HG03432 (cell line): ENCODE measurements at regions not wholly inside any gene's neighbourhood (a gene's known extent, or its start where the extent isn't known, plus 50 kb on each side); places are given as distances from the start of the nearest gene placed in this dataset.

ENCODE experiments used
- ATAC-seq: cut with Tn5 transposase; IDR thresholded peaks from one replicate; pipeline ENCODE4 v1.9.1; 2021; ENCODE audit warnings: mild to moderate bottlenecking, moderate library complexity; ENCODE audit not compliant: unreplicated experiment

DNA sequence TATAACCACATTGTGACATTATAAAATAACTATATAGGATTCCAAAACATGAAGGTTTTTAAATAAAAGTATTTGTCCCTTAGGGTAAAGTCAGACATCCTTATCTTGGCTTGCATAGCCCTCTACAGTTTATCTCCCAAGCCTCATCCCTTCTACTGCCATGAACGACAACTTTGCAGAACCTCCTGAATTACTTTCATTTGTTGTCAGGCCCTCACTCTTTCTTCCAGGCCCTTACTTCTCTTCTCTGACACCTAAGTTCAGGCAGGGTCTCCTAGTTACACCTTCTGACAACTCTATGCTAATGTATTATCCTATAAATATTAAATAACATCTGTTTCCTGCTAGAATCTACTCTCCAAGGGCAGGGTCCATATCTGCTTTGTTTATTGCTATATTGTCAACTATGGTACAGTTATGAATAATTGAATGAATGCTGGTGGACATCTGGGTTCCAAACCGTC, 115.7 kb upstream of the MDM1 start:
- no peak for ATAC-seq

DNA sequence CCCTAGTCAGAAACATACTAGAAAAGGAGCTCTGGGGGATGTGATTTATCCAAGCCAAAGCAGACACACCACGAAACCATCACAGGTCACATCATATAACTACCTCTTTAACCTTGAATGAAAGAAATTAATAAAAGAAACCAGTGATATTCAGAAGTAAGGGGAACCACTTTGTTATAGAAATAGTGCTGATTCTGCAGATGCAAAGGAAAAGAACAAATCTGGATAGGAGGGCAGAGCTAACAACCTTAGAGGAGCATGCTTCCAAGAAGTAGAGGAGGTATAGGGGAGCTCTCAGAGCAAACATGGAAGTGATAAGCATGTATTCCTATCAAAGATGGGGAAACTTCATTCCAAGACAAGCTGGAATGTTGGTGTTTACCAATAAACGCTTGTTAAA, 117.0 kb upstream of the MDM1 start:
- ATAC-seq = no peak

DNA sequence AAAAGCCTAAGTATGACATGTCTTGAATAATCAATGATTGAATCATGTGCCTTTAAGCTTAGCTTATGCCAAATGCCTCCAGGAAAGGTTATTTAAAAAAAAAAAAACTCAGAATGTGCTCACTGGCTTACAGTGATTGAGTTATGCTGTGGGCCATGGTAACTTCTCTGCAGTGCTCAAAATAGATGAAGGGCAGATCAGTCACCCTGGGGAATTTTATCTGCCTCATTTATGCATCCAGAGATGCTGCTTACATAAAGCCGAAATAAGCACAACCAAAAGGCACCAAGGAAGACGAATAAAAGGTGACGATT, 118.7 kb upstream of the MDM1 start:
- no peak for ATAC-seq

DNA sequence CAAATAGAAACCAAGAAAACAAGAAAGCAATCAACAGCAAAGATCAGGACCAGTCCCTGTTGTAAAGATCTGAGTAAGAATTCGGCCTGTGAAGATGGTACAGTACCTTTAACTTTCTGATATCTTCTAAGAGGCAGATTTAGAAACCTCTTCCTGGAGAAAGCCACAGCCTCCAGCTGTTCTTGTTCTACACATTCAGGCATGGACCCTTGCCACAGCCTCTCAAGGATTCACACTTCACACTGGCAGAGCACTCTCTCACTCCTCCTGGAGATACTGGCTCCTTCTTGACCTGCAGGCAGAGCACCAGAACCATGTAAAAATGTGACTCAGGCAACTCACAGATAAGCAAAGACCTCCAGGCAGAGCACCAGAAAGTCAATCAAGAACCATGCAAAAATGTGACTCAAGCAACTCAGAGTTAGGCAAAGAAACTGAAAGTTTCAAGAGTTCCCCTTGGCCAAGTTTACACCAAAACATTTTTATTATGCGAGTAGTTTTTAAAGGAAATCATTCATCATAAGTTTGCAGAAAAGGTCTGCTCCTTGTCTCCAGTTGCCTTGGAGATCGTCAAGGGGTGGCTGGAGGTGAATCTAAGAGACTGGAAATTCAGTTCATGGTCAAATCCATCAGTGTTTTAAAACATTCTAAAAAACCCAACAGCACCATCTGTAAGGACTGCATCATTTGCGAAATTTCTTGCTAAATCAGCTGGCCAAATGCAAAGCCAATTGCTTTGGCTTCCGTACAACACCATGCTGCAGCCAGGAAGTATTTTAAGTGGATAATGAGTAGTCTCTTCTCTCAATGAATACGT, 119.3 kb upstream of the MDM1 start:
- peak; percentile 78 for ATAC-seq

DNA sequence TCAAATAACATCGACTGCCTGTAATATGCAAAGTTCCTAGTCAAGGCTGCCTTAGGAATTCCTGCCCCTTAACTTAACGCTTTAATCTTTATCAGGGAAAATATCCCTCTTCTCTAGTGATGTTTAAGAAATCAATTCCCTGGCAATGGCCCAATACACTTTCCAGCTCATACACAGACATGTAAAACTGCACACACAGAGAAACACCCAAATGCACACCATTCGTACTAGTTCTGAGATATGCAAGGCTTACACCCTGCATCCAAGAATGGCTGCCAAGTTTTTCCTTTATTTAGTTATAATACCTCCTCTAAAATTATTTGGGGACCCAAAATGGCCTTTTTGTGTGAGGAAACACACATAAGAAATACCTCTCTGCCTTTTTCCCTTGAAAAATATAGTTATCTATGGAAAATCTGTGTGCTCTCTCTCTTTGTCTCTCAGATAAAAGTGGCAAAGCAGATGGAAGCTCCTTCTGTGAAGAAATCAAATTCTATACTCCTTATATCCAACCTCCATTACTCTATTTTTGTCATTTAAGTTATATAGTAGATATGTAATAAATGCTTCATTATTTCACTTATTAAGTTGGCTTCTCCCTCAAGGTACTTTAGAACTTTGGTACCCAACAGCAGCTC, 120.0 kb upstream of the MDM1 start:
- no peak for ATAC-seq

DNA sequence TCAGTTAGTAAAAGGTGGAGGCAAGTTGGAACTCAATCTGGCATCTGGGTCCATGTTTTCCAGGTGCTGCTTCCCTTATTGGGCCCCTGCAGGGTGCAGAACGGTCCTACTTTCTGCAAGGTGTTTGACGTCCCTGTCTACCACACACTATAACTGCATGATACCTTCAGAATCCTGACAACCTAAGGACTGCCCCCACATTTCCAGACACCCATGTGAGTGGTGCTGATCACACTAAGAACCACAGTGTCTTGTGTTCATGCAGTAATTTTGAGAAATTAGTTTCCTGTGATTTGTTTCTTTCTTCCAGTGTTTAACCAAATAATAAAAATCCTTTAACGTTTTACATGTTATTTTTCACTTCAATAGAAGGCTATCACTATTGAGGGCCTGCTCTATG, 121.1 kb upstream of the MDM1 start:
- no peak for ATAC-seq

DNA sequence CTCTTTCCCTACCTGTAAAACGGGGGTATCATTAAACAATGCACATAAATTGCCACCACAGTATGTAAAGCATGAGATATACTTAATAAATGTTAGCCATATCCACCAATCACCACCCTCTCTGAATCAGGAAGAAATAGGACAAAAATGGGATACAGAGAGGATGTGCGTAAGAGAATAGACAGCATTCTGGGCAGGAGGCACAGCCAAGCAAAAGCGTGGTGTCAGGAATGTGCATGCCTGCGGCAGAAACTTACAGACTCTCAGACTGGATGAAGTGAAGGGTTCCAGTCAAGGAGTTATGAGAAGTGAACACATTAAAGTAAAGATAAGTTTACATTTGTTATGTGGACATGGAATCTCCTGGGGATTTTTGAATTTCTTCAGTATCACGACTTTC, 121.7 kb upstream of the MDM1 start:
- ATAC-seq = no peak

DNA sequence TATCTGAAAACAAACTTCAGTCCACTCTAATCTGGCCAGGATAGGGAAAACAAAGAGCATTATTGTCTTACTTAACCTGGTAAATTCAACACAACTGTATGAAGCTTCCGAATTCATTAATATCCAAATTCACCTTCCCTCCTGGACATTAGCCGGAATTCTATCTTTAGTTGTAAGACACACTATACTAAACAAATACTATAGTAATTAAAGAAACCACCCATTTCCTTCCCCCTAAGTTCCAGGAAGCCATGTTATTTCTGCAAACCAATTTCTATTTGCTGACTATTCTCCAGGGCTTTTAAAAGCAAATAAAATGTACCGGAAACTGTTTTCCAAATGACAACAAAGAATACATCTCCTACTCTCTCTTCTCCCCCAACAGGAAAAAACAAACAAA, 122.7 kb upstream of the MDM1 start:
- ATAC-seq = no peak

DNA sequence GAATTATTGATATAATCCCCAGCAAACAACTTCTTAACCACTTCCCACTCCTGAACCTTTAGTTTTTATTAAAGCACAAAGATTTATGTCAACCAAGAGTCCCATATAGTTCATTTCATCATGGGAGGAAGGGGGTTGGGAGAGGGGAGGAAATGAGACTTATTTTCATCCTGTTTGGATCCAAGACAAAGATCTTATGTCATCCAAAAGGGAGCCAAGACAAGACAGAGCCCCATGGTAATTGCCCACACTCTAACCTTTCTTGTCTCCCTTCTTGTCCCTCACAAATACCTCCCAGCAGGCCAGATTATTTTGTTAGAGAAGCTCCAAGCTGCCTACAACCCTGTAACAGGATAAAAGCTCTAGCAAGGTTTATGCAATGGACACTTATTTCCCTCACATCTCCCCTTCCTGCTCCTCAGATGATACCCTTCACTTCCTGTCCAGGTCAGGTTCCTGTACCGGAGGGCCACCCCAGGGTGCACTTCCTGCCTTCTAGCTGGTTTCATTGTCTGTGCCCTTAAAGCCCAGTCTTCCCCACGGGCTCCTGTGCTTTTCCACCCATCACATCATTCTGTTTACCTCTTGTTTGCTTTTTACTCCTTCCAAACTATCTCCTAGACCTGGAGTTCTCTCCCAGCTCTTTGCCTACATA, 123.7 kb upstream of the MDM1 start:
- no peak for ATAC-seq

DNA sequence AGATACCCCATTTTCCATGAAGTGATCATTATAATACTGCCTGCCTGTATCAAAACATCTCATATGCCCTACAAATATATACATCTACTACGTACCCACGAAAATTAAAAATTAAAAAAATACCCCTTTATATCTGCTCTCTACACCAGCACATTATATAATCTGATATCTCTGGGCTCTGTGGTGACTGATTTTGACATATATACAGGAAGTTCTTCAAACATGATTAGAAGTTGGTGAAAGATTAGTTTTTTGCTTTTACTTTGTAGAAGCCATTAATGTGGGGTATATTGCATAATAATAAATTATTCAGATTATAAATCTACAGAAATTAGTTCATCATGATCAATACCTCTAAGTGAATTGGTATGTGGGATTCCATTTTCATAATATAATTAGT, 126.7 kb upstream of the MDM1 start:
- no peak for ATAC-seq

DNA sequence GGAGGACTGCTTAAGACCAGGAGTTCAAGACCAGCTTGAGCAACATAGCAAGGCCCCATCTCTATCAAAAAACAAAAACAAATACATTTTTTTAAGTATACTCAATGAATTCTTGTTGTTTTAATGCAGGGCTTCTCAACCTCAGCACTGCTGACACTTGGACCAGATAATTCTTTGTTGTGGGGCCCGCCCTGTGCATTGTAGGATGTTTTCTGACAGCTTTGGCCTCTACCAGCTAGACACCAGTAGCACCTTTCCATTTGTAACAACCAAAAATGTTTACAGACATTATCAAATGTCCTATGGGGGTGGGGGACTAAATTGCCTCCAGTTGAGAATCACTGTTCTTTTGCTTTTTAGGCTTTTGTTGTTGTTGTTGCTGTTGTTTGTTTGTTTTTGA, 128.1 kb upstream of the MDM1 start:
- ATAC-seq = no peak

DNA sequence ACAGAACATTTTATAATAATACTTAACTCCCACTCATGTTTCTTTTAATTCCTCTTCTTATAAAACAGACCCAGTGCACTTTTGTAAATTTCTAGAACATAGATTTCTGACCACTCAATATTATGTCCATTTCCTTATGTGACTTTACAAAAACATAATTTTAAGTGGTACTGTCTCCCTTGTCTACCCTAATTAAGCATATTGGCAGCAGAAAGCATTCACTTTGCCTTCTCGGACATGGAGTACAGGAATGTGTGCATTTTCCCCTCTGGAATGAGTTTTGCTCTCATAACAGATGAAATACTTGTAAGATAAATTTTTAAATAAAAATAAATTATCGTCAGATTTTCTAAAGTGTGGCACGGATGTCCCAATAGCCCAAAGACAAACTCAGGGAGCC, 129.5 kb upstream of the MDM1 start:
- no peak for ATAC-seq

DNA sequence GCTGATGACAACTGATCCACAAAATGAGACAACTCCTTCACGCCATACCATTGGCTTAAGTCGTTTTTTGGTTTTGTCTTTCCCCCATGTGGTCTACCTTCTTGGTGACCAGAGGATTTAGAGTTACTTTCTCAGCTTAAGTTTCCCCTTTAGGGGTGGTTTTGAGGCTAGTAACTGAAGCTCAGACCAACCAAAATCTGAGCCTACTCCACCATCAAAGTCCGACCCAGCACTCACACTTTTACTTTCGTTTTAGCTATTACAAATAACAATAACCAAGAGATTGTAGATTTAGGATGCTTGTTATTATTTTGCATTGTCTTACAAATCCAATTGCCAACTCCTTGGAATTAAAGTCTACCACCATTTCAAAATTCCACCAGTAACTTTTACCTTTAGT, 130.6 kb upstream of the MDM1 start:
- ATAC-seq = no peak

DNA sequence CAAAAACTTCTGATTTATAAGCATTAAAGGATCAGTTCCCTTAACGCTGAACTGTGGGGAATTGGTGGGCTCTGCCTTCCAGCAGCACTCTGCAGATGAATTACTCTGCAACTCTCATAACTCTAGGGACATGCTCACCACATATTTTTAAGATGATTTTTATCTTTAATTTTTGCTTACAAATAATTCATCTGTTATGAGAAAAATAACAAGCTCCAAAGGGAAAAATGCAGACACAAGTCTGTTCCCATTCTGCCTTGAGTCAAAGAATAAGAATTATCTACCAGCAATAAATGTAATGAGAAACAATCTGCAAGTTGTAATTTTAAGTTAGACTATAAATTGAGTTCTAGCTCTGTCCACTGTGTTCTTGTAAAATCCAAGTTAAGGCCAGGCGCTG, 133.1 kb upstream of the MDM1 start:
- no peak for ATAC-seq

DNA sequence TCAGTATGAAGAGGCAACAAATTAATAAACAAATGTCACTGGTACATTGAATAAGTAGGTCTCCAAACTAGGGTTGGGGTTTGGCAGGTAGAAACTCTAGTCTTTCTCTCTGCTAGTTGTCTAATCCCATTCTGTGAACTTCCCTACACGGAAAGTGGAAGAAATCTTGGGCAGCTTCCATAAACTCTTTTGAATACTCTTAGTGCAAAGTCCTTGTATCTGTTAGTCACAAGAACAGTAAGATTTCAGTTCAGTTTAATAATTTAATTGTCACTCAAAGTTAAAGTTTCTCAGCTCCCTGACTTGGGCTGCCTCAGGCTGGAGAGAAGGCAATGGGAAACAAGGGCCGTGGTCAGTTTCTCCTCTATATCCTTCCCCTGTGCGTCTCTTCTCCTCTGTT, 135.4 kb upstream of the MDM1 start:
- no peak for ATAC-seq

DNA sequence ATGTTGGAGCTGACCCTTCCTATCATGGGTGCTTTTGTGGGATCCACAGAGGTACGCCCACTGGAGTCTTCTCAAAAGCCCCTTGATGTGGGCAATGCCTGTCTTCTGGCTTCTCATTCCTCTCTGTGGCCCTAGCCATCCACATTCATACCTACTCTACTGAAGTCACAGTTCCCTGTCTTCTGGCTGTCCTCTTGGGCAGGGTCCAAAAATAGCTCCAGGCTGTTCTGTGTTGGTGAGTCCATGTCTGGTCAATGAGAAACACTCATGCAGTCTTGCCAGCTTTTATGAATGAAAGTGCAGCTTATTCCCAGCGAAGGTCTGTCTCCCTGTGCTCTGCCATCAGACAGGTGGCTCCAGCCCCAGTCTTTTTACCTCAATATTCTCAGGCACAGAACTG, 135.9 kb upstream of the MDM1 start:
- no peak for ATAC-seq

DNA sequence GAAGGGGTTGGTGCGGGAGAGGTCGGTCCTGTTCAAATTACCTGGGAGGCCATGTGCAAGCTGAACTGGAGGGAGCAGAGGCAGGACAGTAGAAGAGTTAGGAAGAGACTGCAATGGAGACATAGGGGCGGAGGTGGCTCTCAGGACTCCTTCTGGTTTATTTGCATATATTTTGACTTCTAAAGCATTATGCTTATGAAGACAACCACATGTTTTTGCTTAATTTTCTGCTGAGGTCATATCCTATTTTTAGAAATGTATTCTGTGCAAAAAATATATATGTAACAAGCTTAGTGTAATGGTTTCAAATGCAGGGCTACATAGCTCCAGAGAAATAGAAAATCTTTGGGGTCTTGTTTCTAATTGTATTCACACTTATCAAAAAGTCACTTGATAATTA, 137.0 kb upstream of the MDM1 start:
- ATAC-seq = no peak

DNA sequence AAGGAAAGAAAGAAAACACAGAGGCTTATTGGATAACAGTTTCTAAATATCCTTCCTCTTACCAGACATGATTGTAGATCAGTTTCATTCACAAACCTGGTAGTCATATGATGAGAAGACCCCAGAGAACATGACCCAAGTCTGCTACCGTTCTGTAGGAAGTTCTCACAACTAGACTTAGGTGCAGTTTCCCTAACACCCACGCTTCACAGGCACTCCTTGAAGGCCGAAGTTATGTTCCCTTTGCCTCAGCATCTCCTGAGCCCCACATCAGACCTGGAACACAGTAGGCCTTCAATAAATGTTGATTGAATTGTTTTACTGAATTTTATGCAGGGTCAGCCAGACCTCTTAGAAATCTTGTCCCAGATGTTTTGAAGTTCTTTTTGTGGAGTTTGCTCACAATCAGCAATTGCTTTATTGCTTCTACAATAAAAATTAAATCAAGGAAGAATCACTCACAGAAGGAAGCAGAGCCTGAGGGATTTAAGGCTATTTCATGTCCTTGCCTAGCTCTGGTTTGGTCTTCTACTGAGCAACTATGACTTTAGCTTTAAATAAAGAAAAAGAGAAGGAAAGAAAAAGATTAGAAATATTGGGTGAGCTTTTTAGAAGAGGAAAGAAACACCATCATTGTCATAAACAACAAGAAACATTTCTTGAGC, 138.6 kb upstream of the MDM1 start:
- ATAC-seq = no peak

DNA sequence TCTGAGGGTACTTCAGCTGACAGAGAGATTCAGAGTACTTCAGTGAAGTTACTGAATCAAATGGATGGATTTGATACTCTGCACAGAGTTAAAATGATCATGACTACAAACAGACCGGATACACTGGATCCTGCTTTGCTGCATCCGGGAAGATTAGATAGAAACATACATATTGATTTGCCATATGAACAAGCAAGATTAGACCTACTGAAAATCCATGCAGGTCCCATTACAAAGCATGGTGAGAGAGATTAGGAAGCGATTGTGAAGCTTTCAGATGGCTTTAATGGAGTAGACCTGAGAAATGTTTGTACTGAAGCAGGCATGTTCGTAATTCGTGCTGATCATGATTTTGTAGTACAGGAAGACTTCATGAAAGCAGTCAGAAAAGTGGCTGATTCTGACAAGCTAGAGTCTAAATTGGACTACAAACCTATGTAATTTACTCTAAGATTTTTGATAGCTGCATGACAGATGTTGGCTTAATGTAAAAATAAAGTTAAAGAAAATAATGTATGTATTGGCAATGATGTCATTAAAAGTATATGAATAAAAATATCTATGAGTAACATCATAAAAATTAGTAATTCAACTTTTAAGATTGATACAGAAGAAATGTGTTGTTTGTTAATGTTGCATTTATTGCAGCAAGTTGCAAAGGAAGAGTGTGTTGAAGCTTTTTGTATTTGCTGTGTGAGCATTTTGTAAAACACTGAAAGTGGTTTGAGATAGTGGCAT, 136.1 kb upstream of the RAP1B start:
- ATAC-seq = no peak

DNA sequence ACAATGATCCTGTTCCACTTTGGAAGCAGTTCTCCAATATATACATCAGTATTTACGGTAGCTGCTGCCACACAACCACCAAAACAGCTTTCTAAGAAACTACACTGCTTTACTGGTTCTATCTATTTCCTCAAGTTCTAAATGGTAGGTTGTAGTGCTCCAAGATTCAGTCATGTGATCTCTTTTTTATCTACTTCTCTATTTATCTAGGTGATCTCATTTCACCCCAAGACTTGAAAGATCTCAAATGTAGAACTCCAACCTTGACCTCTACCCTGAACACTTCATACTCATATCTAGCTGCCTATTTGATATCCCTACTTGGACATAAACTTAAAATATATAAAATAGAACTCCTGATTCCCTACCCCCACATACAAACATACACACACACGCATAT, 133.9 kb upstream of the RAP1B start:
- no peak for ATAC-seq

DNA sequence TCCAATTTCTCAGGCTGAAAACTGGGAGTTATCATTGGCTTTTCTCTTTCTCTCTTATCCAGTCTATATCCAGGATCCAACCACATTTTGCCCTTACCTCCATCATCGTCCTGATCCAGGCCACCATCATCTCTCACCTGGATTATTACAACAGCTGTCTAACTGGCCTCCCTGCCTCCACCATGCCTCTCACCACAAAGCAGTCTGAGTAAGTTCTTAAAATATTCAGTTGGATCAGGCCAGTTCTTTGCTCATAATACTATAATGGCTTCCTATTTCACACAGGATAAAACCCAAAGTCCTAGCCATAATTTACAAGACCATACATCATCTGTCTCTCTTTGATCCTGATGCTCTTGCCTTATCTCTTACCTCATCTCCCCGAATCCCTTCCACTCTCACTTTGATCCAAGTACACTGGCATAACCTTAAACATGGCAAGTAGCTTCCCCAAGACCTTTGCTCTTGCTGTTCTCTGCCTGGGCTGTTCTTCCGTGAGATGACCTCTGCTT, 133.4 kb upstream of the RAP1B start:
- ATAC-seq = no peak
